Ovary (tissue), 3 donors: ENCODE measurements at regions not wholly inside any gene's neighbourhood (a gene's known extent, or its start where the extent isn't known, plus 50 kb on each side); places are given as distances from the start of the nearest gene placed in this dataset.

Experiments
- EP300 ChIP-seq: sonication (generic); formaldehyde crosslinking; IDR thresholded peaks from one replicate; pipeline ENCODE4 v1.6.1; 2017; ENCODE audit warnings: antibody characterized with exemption
- POLR2A ChIP-seq: fragments of 450-650 bp; IDR thresholded peaks from one replicate; pipeline ENCODE4 v1.6.1; 2017; ENCODE audit warnings: antibody characterized with exemption, mild to moderate bottlenecking, moderate library complexity
- TF ChIP-seq, protein P1 (sequence below), 3 donors: fragments of 450-650 bp in 2 of 3; fragments of 200-600 bp in 1 of 3; IDR thresholded peaks; one replicate each; pipeline versions ENCODE4 v1.5.1 to v1.8.0; 2016 to 2022; ENCODE audit warnings: antibody characterized with exemption in 3 of 3, mild to moderate bottlenecking in 1 of 3
- donor health status: DM: no; HTN: no; CAD: no.

DNA sequence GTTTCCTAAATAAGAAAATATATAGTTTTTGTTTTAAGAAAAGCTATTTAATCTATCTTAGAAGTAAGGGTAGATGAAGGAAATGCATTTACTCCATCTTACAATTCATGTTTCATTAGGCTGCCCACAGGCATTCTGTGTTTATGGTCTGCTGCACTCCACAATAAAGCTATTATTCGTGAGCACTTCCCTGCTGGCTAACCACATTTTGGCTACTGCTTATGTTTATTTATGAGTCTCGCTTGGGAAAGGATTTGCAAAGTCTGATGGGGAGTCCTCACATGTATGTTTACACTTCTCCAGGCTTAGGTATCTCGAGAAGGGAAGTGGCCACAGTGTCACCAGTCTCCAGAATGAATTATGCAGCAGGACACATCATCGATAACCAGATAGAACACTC, 260.8 kb upstream of the VCX start:
- TF ChIP-seq POLR2A, result no peak
- TF ChIP-seq, protein P1, sequence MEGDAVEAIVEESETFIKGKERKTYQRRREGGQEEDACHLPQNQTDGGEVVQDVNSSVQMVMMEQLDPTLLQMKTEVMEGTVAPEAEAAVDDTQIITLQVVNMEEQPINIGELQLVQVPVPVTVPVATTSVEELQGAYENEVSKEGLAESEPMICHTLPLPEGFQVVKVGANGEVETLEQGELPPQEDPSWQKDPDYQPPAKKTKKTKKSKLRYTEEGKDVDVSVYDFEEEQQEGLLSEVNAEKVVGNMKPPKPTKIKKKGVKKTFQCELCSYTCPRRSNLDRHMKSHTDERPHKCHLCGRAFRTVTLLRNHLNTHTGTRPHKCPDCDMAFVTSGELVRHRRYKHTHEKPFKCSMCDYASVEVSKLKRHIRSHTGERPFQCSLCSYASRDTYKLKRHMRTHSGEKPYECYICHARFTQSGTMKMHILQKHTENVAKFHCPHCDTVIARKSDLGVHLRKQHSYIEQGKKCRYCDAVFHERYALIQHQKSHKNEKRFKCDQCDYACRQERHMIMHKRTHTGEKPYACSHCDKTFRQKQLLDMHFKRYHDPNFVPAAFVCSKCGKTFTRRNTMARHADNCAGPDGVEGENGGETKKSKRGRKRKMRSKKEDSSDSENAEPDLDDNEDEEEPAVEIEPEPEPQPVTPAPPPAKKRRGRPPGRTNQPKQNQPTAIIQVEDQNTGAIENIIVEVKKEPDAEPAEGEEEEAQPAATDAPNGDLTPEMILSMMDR (IDR thresholded peaks at IDR 0.05), result no peak
- no peak for TF ChIP-seq EP300
